K562 (cell line): ENCODE measurements at regions not wholly inside any gene's neighbourhood (a gene's known extent, or its start where the extent isn't known, plus 50 kb on each side); places are given as distances from the start of the nearest gene placed in this dataset.

Experiments
- ATAC-seq: fragments of 200-7000 bp; cut with Tn5 transposase; 3 replicates; pipeline ENCODE4 v1.9.1; 2020; ENCODE audit warnings: moderate library complexity
- BruUV-seq: library from RNA; stranded (reverse); fragments of 400-500 nt; replicated peaks from 2 replicates; lab custom pipeline; 2021; lab: Mats Ljungman, UMichigan
- CTCF ChIA-PET: fragments of 300-600 bp; formaldehyde crosslinking; extraction: SDS; loops from one replicate; lab custom pipeline; 2021; ENCODE audit warnings: low intra/inter-chr PET ratio; lab: Yijun Ruan, JAX
- POLR2A ChIA-PET: fragments of 300-600, 350-650 bp; sonication (Branson Sonifier 250); formaldehyde crosslinking; extraction: SDS; loops from one replicate; lab custom pipeline; 2021; ENCODE audit warnings: antibody characterized with exemption, inconsistent platforms; lab: Yijun Ruan, JAX
- DNase-seq, 4 experiments: peaks; one replicate each; pipeline versions ENCODE4 v3.0.0 to v3.0.0-alpha.2; 2011 to 2018; ENCODE audit warnings: low spot score in 3 of 4, mixed read lengths in 3 of 4; ENCODE audit errors: extremely low read depth in 1 of 4
- FAIRE-seq: peaks from 2 replicates; lab custom pipeline; 2011; peaks lifted over from hg19 to GRCh38; lab: Jason Lieb, UNC
- H2AFZ ChIP-seq: 2 replicates; pipeline ENCODE4 v1.6.0; 2011; ENCODE audit warnings: low read depth, low read length, control low read depth, inconsistent platforms
- H3K27ac ChIP-seq: fragments of 200-600 bp; 3 replicates; pipeline ENCODE4 v1.8.0; 2011; ENCODE audit warnings: low read depth, mild to moderate bottlenecking, control low read depth, inconsistent platforms, low read length, moderate library complexity, mixed read lengths; ENCODE audit errors: extremely low read depth
- H3K27me3 ChIP-seq, 2 experiments: fragments of 300-600 bp in 1 of 2; 2 replicates in 1 of 2; 3 replicates in 1 of 2; pipeline versions ENCODE4 v1.6.0 to v1.8.0; 2011; ENCODE audit warnings: inconsistent platforms in 2 of 2, low read length in 2 of 2, mild to moderate bottlenecking in 1 of 2, mixed read lengths in 1 of 2, moderate library complexity in 1 of 2; ENCODE audit not compliant: control insufficient read depth in 2 of 2, insufficient read depth in 2 of 2
- H3K36me3 ChIP-seq: fragments of 300-600 bp; 3 replicates; pipeline ENCODE4 v1.8.0; 2011; ENCODE audit warnings: mild to moderate bottlenecking, low read length, inconsistent platforms; ENCODE audit not compliant: control insufficient read depth, insufficient read depth
- H3K4me1 ChIP-seq, 2 experiments: fragments of 200-600 bp in 1 of 2; replicated peaks in 1 of 2; 2 replicates in 1 of 2; 3 replicates in 1 of 2; pipeline versions ENCODE4 v1.5.1 to v1.8.0; 2011; ENCODE audit warnings: inconsistent platforms in 2 of 2, low read length in 2 of 2, mild to moderate bottlenecking in 1 of 2, mixed read lengths in 1 of 2, moderate library complexity in 1 of 2; ENCODE audit not compliant: control insufficient read depth in 2 of 2, insufficient read depth in 2 of 2
- H3K4me2 ChIP-seq: 2 replicates; pipeline ENCODE4 v1.6.1; 2011; ENCODE audit warnings: low read length, control low read depth, inconsistent platforms, mixed read lengths; ENCODE audit not compliant: insufficient read depth
- H3K4me3 ChIP-seq: fragments of 200-600 bp; sonication (generic), shearing (Covaris generic); 2 replicates; pipeline ENCODE4 v1.5.1; 2016; ENCODE audit warnings: control low read depth, inconsistent platforms
- H3K79me2 ChIP-seq: fragments of 200-600 bp; 3 replicates; pipeline ENCODE4 v1.8.0; 2011; ENCODE audit warnings: low read length, inconsistent platforms; ENCODE audit not compliant: control insufficient read depth, insufficient read depth
- H3K9ac ChIP-seq, 2 experiments: 2 replicates each; pipeline versions ENCODE4 v1.6.0 to v1.6.1; 2011; ENCODE audit warnings: low read depth in 2 of 2, low read length in 2 of 2, control low read depth in 1 of 2, inconsistent platforms in 1 of 2, mild to moderate bottlenecking in 1 of 2, mixed read lengths in 1 of 2; ENCODE audit not compliant: insufficient read depth in 1 of 2
- H3K9me1 ChIP-seq: one replicate; pipeline ENCODE4 v1.6.0; 2011; ENCODE audit warnings: inconsistent platforms, mild to moderate bottlenecking, low read length, moderate library complexity; ENCODE audit not compliant: control insufficient read depth, insufficient read depth
- H3K9me3 ChIP-seq: replicated peaks from 2 replicates; pipeline ENCODE4 v1.5.1; 2011; ENCODE audit warnings: low read depth, low read length, inconsistent platforms; ENCODE audit not compliant: control insufficient read depth, insufficient read depth
- H4K20me1 ChIP-seq: replicated peaks from 2 replicates; pipeline ENCODE4 v1.6.1; 2011; ENCODE audit warnings: low read length, inconsistent platforms, mixed read lengths; ENCODE audit not compliant: control insufficient read depth, insufficient read depth
- CEBPB ChIP-seq: fragments of 450-650 bp; IDR thresholded peaks from 2 replicates; pipeline ENCODE4 v1.6.1; 2016; ENCODE audit warnings: missing genetic modification characterization, missing compliant biosample characterization
- FOXA3 ChIP-seq, 2 experiments: fragments of 450-650 bp in 1 of 2; sonication (generic) in 1 of 2; formaldehyde crosslinking; IDR thresholded peaks in 1 of 2; conservative IDR thresholded peaks in 1 of 2; 2 replicates each; pipeline versions ENCODE4 v1.4.0 to v1.8.0; 2020 to 2022; ENCODE audit warnings: mild to moderate bottlenecking in 2 of 2, missing genetic modification reagents in 1 of 2
- JUN ChIP-seq, 2 experiments: sonication (generic) in 1 of 2; formaldehyde crosslinking in 1 of 2; IDR thresholded peaks; 2 replicates each; pipeline versions ENCODE4 v1.6.1 to v1.8.0; 2012 to 2022; ENCODE audit warnings: borderline replicate concordance in 2 of 2, mild to moderate bottlenecking in 2 of 2, improper control_type of control experiment in 1 of 2, low read depth in 1 of 2, low read length in 1 of 2, missing genetic modification reagents in 1 of 2
- MEIS2 ChIP-seq: fragments of 450-650 bp; IDR thresholded peaks from 2 replicates; pipeline ENCODE4 v1.6.1; 2014; ENCODE audit warnings: mild to moderate bottlenecking; ENCODE audit not compliant: partially characterized antibody
- RAD51 ChIP-seq: fragments of 450-650 bp; IDR thresholded peaks from 2 replicates; pipeline ENCODE4 v1.7.1; 2016; ENCODE audit warnings: low read depth, mild to moderate bottlenecking, borderline replicate concordance
- RFX5 ChIP-seq: IDR thresholded peaks from 2 replicates; pipeline ENCODE4 v1.6.1; 2011; ENCODE audit warnings: low read depth, mild to moderate bottlenecking, improper control_type of control experiment, low read length
- SREBF1 ChIP-seq: fragments of 150-350 bp; IDR thresholded peaks from 2 replicates; pipeline ENCODE4 v1.6.1; 2014; ENCODE audit warnings: antibody characterized with exemption, low read depth, low read length, borderline replicate concordance
- ZKSCAN1 ChIP-seq: fragments of 150-350 bp; IDR thresholded peaks from 2 replicates; pipeline ENCODE4 v1.6.1; 2016; ENCODE audit warnings: low read depth, low read length
- ZNF124 ChIP-seq: sonication (generic); formaldehyde crosslinking; IDR thresholded peaks from 2 replicates; pipeline ENCODE4 v1.8.1; 2022; ENCODE audit warnings: missing genetic modification reagents
- ZNF57 ChIP-seq: fragments of 450-650 bp; formaldehyde crosslinking; IDR thresholded peaks from 2 replicates; pipeline ENCODE4 v1.4.0; 2020; ENCODE audit warnings: mild to moderate bottlenecking, moderate library complexity
- WGBS: fragments of 100-300 bp; shearing (Covaris generic); methylation state at CpG from one replicate; pipeline ENCODE4 v1.1.6; 2016; ENCODE audit warnings: low coverage, mixed read lengths; ENCODE audit not compliant: insufficient coverage; ENCODE audit errors: missing lambda C conversion rate; 5-methylcytosine and 5-hydroxymethylcytosine counted together
- in situ Hi-C: fragments of 300-500 bp; cut with MboI; formaldehyde crosslinking; loops from 4 replicates; pipeline ENCODE4 v1.15.0; 2018; ENCODE audit warnings: inconsistent platforms, mixed read lengths
- intact Hi-C: fragments of 100-400 bp; cut with micrococcal nuclease; formaldehyde crosslinking; loops from 2 replicates; pipeline ENCODE4 v1.14.2; 2022
- TF ChIP-seq, protein P1 (sequence below): fragments of 450-650 bp; IDR thresholded peaks from 2 replicates; pipeline ENCODE4 v1.6.1; 2018; ENCODE audit warnings: mild to moderate bottlenecking, low read depth; ENCODE audit not compliant: partially characterized antibody

DNA sequence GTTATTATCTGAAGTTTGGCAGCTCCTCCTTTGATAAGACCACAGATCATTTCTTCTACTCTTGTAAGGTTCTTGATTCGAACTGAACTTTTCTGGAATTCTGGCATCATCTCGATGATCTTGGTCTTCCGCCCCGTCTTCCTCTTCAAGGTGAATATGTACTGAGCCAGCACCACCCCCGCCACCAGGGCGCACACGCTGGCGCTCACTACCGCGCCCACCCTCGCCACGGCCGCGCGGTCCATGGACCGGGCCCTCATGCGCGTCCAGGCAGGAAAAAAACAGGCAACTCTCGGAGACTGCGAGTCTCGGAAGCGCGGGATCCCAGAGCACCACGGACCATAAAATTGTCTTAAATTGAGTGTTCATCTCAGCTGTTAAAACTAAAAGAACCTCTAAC, 458.4 kb upstream of the NDST3 start:
- H2AFZ ChIP-seq = no peak overlapping the region
- ChIA-PET POLR2A (no interaction called here), CTCF (no interaction called here)
- no peaks in the 10 kb centered on the region for H3K9me1 ChIP-seq
- H3K4me2 ChIP-seq = no peak overlapping the region
- 1% methylated on average over 22 of the region's 24 CpGs for WGBS
- H3K27ac ChIP-seq = no peak overlapping the region
- no peaks in the 10 kb centered on the region for H3K4me1 ChIP-seq
- no peak overlapping the region for H3K9ac ChIP-seq
- in situ Hi-C loops = no loop called here
- TF ChIP-seq JUN (IDR thresholded peaks at IDR 0.05; ENCODE audit: borderline replicate concordance, low read depth, low read length) (no peak), JUN (CRISPR knock-in tag; IDR thresholded peaks at IDR 0.05; ENCODE audit: borderline replicate concordance) (no peak), ZNF57 (CRISPR knock-in tag) (no peak), RAD51 (no peak)
- FAIRE-seq (no peak), ATAC-seq (no peak), DNase-seq (no peak)
- intact Hi-C loops = no loop called here
- no peaks in the 10 kb centered on the region for H3K27me3 ChIP-seq
- H3K36me3 ChIP-seq = no peaks in the 10 kb centered on the region
- no peaks in the 10 kb centered on the region for H4K20me1 ChIP-seq
- H3K4me3 ChIP-seq = no peak overlapping the region
- no peaks in the 10 kb centered on the region for H3K79me2 ChIP-seq
- no TSS peak for BruUV-seq
- H3K9me3 ChIP-seq = no peaks in the 10 kb centered on the region; the same call in 1 of the 2 replicates

- H3K36me3 ChIP-seq = no peaks in the 10 kb centered on the region
- no peak overlapping the region for H3K9ac ChIP-seq
- no peaks in the 10 kb centered on the region for H3K79me2 ChIP-seq
- CTCF ChIA-PET = no interaction called here
- no TSS peak for BruUV-seq
- intact Hi-C loops (no loop called here), in situ Hi-C loops (no loop called here)
- FAIRE-seq (no peak), DNase-seq (no peak), ATAC-seq (no peak)
- H3K4me3 ChIP-seq = no peak overlapping the region
- H3K9me1 ChIP-seq = no peaks in the 10 kb centered on the region
- no peak overlapping the region for H3K4me2 ChIP-seq
- H3K4me1 ChIP-seq = no peaks in the 10 kb centered on the region
- no peak for TF ChIP-seq RFX5
- TF ChIP-seq SREBF1 = no peak
- TF ChIP-seq, protein P1, sequence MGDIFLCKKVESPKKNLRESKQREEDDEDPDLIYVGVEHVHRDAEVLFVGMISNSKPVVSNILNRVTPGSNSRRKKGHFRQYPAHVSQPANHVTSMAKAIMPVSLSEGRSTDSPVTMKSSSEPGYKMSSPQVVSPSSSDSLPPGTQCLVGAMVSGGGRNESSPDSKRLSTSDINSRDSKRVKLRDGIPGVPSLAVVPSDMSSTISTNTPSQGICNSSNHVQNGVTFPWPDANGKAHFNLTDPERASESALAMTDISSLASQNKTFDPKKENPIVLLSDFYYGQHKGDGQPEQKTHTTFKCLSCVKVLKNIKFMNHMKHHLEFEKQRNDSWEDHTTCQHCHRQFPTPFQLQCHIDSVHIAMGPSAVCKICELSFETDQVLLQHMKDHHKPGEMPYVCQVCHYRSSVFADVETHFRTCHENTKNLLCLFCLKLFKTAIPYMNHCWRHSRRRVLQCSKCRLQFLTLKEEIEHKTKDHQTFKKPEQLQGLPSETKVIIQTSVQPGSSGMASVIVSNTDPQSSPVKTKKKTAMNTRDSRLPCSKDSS = no peak
- no peak for TF ChIP-seq CEBPB (tag)
- no peak for TF ChIP-seq ZKSCAN1
- TF ChIP-seq ZNF124 = no peak
- no peak for TF ChIP-seq FOXA3 (CRISPR knock-in tag; conservative IDR thresholded peaks at IDR 0.05 in 1 of 2, IDR thresholded peaks at IDR 0.05 in 1 of 2)
- no peak for TF ChIP-seq MEIS2
- no peaks in the 10 kb centered on the region for H4K20me1 ChIP-seq
- 0% methylated on average over 2 of the region's 2 CpGs for WGBS
- no peak overlapping the region for H2AFZ ChIP-seq
- no peak overlapping the region for H3K27ac ChIP-seq
- H3K27me3 ChIP-seq = no peaks in the 10 kb centered on the region
- POLR2A ChIA-PET = no interaction called here
- H3K9me3 ChIP-seq = peaks cover 2% of the 10 kb centered on the region; the same call in 1 of the 2 replicates
These were observed 456.5 kb upstream of the NDST3 start for GRCh38 chr4:117577686-117578311.
